Neutrophil (primary cell): ENCODE measurements at regions not wholly inside any gene's neighbourhood (a gene's known extent, or its start where the extent isn't known, plus 50 kb on each side); places are given as distances from the start of the nearest gene placed in this dataset.

ENCODE experiments used
- H3K27ac ChIP-seq: fragments of 200-600 bp; sonication (generic); 2 replicates; pipeline ENCODE4 v1.5.1; 2016; ENCODE audit warnings: mild to moderate bottlenecking, moderate library complexity
- H3K27me3 ChIP-seq: fragments of 200-600 bp; sonication (generic); 2 replicates; pipeline ENCODE4 v1.6.0; 2016; ENCODE audit warnings: mild to moderate bottlenecking
- H3K36me3 ChIP-seq: fragments of 200-600 bp; sonication (generic); 2 replicates; pipeline ENCODE4 v1.5.1; 2017
- H3K4me1 ChIP-seq, 2 experiments: fragments of 200-600 bp in 1 of 2; sonication (generic) in 1 of 2; 1 replicate in 1 of 2; 2 replicates in 1 of 2; pipeline versions ENCODE4 v1.5.1 to v1.6.1; 2013 to 2016; ENCODE audit warnings: low read depth in 1 of 2, low read length in 1 of 2, mild to moderate bottlenecking in 1 of 2, moderate library complexity in 1 of 2; ENCODE audit not compliant: control insufficient read depth in 1 of 2, insufficient read depth in 1 of 2
- H3K4me3 ChIP-seq, 2 experiments: fragments of 200-600 bp in 1 of 2; sonication (generic) in 1 of 2; 1 replicate in 1 of 2; 2 replicates in 1 of 2; pipeline ENCODE4 v1.5.1; 2013 to 2016; ENCODE audit warnings: low read depth in 1 of 2, low read length in 1 of 2, mild to moderate bottlenecking in 1 of 2, moderate library complexity in 1 of 2
- H3K9me3 ChIP-seq: fragments of 200-600 bp; sonication (generic); 2 replicates; pipeline ENCODE4 v1.5.1; 2016
- CTCF ChIP-seq: fragments of 200-600 bp; sonication (generic); IDR thresholded peaks from 2 replicates; pipeline ENCODE4 v1.5.1; 2016; ENCODE audit warnings: antibody characterized with exemption

- no peak overlapping the region for H3K4me3 ChIP-seq
- no peaks in the 10 kb centered on the region for H3K27me3 ChIP-seq
- H3K9me3 ChIP-seq, result no peaks in the 10 kb centered on the region
- H3K27ac ChIP-seq, result no peak overlapping the region
- no peaks in the 10 kb centered on the region for H3K36me3 ChIP-seq
- no peak for TF ChIP-seq CTCF
- H3K4me1 ChIP-seq, result no peaks in the 10 kb centered on the region
These were observed 487.1 kb downstream of the NTRK2 start for GRCh38 chr9:85156652-85157051.

GRCh38 chr9:85155352-85155751 lies 485.8 kb downstream of the NTRK2 start:
- Histone ChIP-seq H3K27me3 (no peaks in the 10 kb centered on the region), H3K9me3 (no peaks in the 10 kb centered on the region), H3K4me1 (no peaks in the 10 kb centered on the region), H3K4me3 (no peak overlapping the region), H3K27ac (no peak overlapping the region), H3K36me3 (no peaks in the 10 kb centered on the region)
- no peak for TF ChIP-seq CTCF

GRCh38 chr9:85151741-85152140 lies 482.2 kb downstream of the NTRK2 start:
- no peak overlapping the region for H3K27ac ChIP-seq
- no peaks in the 10 kb centered on the region for H3K27me3 ChIP-seq
- H3K4me1 ChIP-seq, result no peaks in the 10 kb centered on the region
- no peaks in the 10 kb centered on the region for H3K9me3 ChIP-seq
- TF ChIP-seq CTCF, result no peak
- no peak overlapping the region for H3K4me3 ChIP-seq
- no peaks in the 10 kb centered on the region for H3K36me3 ChIP-seq

- H3K9me3 ChIP-seq, result no peaks in the 10 kb centered on the region
- no peaks in the 10 kb centered on the region for H3K4me1 ChIP-seq
- no peaks in the 10 kb centered on the region for H3K27me3 ChIP-seq
- H3K36me3 ChIP-seq, result no peaks in the 10 kb centered on the region
- TF ChIP-seq CTCF, result no peak
- no peak overlapping the region for H3K27ac ChIP-seq
- no peak overlapping the region for H3K4me3 ChIP-seq
These were observed 481.6 kb downstream of the NTRK2 start for GRCh38 chr9:85151162-85151561.

GRCh38 chr9:85147046-85147640 lies 477.6 kb downstream of the NTRK2 start:
- H3K4me1 ChIP-seq, result no peaks in the 10 kb centered on the region
- H3K27me3 ChIP-seq, result no peaks in the 10 kb centered on the region
- no peak overlapping the region for H3K4me3 ChIP-seq
- H3K9me3 ChIP-seq, result no peaks in the 10 kb centered on the region
- no peak overlapping the region for H3K27ac ChIP-seq
- H3K36me3 ChIP-seq, result no peaks in the 10 kb centered on the region
- TF ChIP-seq CTCF, result no peak

GRCh38 chr9:85142968-85143367 lies 473.4 kb downstream of the NTRK2 start:
- TF ChIP-seq CTCF, result no peak
- no peak overlapping the region for H3K4me3 ChIP-seq
- H3K27me3 ChIP-seq, result no peaks in the 10 kb centered on the region

More at GRCh38 chr9:85142968-85143367, 473.4 kb downstream of the NTRK2 start:
- Histone ChIP-seq H3K27ac (no peak overlapping the region), H3K9me3 (no peaks in the 10 kb centered on the region), H3K36me3 (no peaks in the 10 kb centered on the region), H3K4me1 (no peaks in the 10 kb centered on the region)
